Kidney (tissue), 13 donors: ENCODE measurements at regions not wholly inside any gene's neighbourhood (a gene's known extent, or its start where the extent isn't known, plus 50 kb on each side); places are given as distances from the start of the nearest gene placed in this dataset.
A peak's percentile ranks its signal among the peaks of the same experiment; 100 is the strongest.

Experiments used
- DNase-seq, 5 donors: peaks; one replicate each; pipeline ENCODE4 v3.0.0-alpha.2; 2013 to 2020
- FAIRE-seq: peaks from 2 replicates; lab custom pipeline; 2012; peaks lifted over from hg19 to GRCh38; lab: Jason Lieb, UNC
- H3K27ac ChIP-seq, 2 donors: one replicate each; pipeline ENCODE4 v1.7.0; 2013; ENCODE audit warnings: low read depth in 2 of 2, low read length in 2 of 2, inconsistent platforms in 1 of 2
- H3K27me3 ChIP-seq: one replicate; pipeline ENCODE4 v1.7.1; 2013; ENCODE audit warnings: low read length, inconsistent platforms; ENCODE audit not compliant: control insufficient read depth, insufficient read depth
- H3K36me3 ChIP-seq, 3 donors: one replicate each; pipeline versions ENCODE4 v1.7.0 to v1.7.1; 2013; ENCODE audit warnings: low read length in 3 of 3, control low read depth in 1 of 3, inconsistent platforms in 1 of 3; ENCODE audit not compliant: insufficient read depth in 3 of 3, control insufficient read depth in 2 of 3
- H3K4me1 ChIP-seq, 3 donors: one replicate each; pipeline versions ENCODE4 v1.7.0 to v1.7.1; 2013; ENCODE audit warnings: low read length in 3 of 3, inconsistent platforms in 1 of 3, low read depth in 1 of 3; ENCODE audit not compliant: control insufficient read depth in 2 of 3, insufficient read depth in 2 of 3
- H3K4me3 ChIP-seq, 3 donors: one replicate each; pipeline versions ENCODE4 v1.7.0 to v1.8.1; 2013; ENCODE audit warnings: low read length in 3 of 3, control low read depth in 1 of 3, inconsistent platforms in 1 of 3
- H3K9ac ChIP-seq, 3 donors: one replicate each; pipeline versions ENCODE4 v1.7.0 to v1.7.1; 2013; ENCODE audit warnings: low read length in 3 of 3, control low read depth in 1 of 3, inconsistent platforms in 1 of 3
- H3K9me3 ChIP-seq, 3 donors: one replicate each; pipeline versions ENCODE4 v1.7.0 to v1.7.1; 2013; ENCODE audit warnings: low read length in 3 of 3, control low read depth in 1 of 3, inconsistent platforms in 1 of 3; ENCODE audit not compliant: control insufficient read depth in 2 of 3, insufficient read depth in 1 of 3
- intact Hi-C: fragments of 100-400 bp; cut with DNase I; formaldehyde crosslinking; loops from one replicate; pipeline ENCODE4 v1.11.1; 2022
- TF ChIP-seq, protein P1 (sequence below): IDR thresholded peaks from 3 replicates; pipeline ENCODE4 v1.5.1; 2012; ENCODE audit warnings: mild to moderate bottlenecking, moderate library complexity, borderline replicate concordance; ENCODE audit not compliant: insufficient read depth; ENCODE audit errors: extremely low read depth
- donor health status: control.
- donor health status: control.
- donor health status: control.
- donor health status: control.
- donor health status: control.
- donor health status: DM: yes; HTN: yes; CAD: no.
- donor health status: Normal renal cell carcinoma (clear cell type).

- H3K27ac ChIP-seq = no peak overlapping the region
- H3K9me3 ChIP-seq = no peaks in the 10 kb centered on the region
- no peaks in the 10 kb centered on the region for H3K36me3 ChIP-seq
- DNase-seq (no peak), FAIRE-seq (no peak)
- TF ChIP-seq, protein P1, sequence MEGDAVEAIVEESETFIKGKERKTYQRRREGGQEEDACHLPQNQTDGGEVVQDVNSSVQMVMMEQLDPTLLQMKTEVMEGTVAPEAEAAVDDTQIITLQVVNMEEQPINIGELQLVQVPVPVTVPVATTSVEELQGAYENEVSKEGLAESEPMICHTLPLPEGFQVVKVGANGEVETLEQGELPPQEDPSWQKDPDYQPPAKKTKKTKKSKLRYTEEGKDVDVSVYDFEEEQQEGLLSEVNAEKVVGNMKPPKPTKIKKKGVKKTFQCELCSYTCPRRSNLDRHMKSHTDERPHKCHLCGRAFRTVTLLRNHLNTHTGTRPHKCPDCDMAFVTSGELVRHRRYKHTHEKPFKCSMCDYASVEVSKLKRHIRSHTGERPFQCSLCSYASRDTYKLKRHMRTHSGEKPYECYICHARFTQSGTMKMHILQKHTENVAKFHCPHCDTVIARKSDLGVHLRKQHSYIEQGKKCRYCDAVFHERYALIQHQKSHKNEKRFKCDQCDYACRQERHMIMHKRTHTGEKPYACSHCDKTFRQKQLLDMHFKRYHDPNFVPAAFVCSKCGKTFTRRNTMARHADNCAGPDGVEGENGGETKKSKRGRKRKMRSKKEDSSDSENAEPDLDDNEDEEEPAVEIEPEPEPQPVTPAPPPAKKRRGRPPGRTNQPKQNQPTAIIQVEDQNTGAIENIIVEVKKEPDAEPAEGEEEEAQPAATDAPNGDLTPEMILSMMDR = no peak
- no peak overlapping the region for H3K4me3 ChIP-seq
- H3K4me1 ChIP-seq = no peaks in the 10 kb centered on the region
- intact Hi-C loops = no loop called here
- no peaks in the 10 kb centered on the region for H3K27me3 ChIP-seq
- no peak overlapping the region for H3K9ac ChIP-seq
These were observed 124.1 kb upstream of the FERD3L start for GRCh38 chr7:19269301-19269700.

- intact Hi-C loops = no loop called here
- Histone ChIP-seq H3K36me3 (no peaks in the 10 kb centered on the region), H3K27me3 (no peaks in the 10 kb centered on the region), H3K4me1 (no peaks in the 10 kb centered on the region), H3K4me3 (no peak overlapping the region), H3K9ac (no peak overlapping the region), H3K9me3 (no peaks in the 10 kb centered on the region), H3K27ac (no peak overlapping the region)
- TF ChIP-seq, protein P1 = no peak
- FAIRE-seq (no peak), DNase-seq (no peak)
These were observed 123.5 kb upstream of the FERD3L start for GRCh38 chr7:19268737-19269136.

DNA sequence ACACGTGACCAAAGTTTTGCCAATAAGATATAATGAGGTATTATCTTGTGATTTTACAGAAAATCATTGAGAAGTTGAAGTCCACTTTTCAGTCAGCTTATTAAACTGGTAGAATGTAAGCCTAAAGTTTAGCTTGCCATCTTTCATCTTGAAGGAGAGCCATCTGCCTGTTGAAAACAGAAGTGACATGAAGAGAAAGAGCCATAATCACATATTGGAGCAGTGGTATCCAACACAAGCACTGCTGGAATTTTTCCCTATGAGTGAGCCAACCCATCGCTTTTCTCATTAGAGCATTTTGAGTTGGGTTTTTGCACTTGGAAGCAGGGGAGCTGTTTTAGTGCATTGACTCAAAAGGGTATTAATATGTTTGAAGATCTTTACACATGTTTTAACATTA lies 117.6 kb upstream of the FERD3L start:
- H3K9ac ChIP-seq = no peak overlapping the region
- no peaks in the 10 kb centered on the region for H3K4me1 ChIP-seq
- no peak overlapping the region for H3K4me3 ChIP-seq
- intact Hi-C loops = no loop called here
- no peaks in the 10 kb centered on the region for H3K9me3 ChIP-seq
- no peak overlapping the region for H3K27ac ChIP-seq
- TF ChIP-seq, protein P1 = no peak
- FAIRE-seq = no peak
- peak in 1 of 5 donors; percentile 2 for DNase-seq
- H3K36me3 ChIP-seq = no peaks in the 10 kb centered on the region
- H3K27me3 ChIP-seq = no peaks in the 10 kb centered on the region

DNA sequence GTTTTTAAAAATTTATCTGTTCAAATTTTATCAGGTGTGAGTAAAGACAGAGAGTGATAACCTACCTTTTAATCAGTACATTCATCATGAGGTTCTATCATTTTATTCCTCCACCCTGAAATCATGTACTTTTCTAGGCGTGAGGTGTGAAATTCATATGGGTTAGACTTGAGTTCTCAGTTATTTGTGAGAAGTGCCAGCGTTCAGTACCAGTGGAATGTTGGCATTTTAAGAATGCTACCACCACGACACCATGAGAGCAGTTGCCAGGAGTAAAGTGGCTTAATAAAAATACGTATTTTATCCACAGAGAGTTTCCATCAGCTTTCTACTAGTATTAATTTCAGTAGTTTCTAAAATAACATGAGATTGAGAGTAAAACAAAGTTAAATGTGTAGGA lies 104.1 kb upstream of the FERD3L start:
- H3K9ac ChIP-seq = no peak overlapping the region
- no peaks in the 10 kb centered on the region for H3K4me1 ChIP-seq
- no peak overlapping the region for H3K4me3 ChIP-seq
- H3K36me3 ChIP-seq = no peaks in the 10 kb centered on the region
- no peak for FAIRE-seq
- H3K27me3 ChIP-seq = no peaks in the 10 kb centered on the region
- H3K27ac ChIP-seq = no peak overlapping the region
- no peaks in the 10 kb centered on the region for H3K9me3 ChIP-seq
- intact Hi-C loops = no loop called here
- no peak for DNase-seq
- TF ChIP-seq, protein P1 = no peak
